ENCODE measurements at regions not wholly inside any gene's neighbourhood (a gene's known extent, or its start where the extent isn't known, plus 50 kb on each side); places are given as distances from the start of the nearest gene placed in this dataset.

DNA sequence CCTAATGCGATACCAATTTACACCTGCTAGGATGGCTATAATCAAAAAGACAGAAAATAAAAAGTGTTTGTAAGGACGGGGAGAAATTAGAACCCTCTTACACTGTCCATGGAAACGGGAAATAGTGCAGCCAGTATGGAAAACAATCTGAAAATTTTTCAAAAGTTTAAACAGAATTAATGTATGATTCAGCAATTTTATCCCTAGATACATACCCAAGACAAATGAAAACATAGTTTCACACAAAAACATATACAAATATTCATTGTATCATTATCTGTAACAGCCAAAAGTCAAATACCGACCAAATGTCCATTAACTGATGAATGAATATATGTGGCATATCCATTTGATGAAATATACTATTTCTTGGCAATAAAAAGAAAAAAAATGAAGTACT is 313.5 kb upstream of the GYPC start:
- no peak for DNase-seq

DNA sequence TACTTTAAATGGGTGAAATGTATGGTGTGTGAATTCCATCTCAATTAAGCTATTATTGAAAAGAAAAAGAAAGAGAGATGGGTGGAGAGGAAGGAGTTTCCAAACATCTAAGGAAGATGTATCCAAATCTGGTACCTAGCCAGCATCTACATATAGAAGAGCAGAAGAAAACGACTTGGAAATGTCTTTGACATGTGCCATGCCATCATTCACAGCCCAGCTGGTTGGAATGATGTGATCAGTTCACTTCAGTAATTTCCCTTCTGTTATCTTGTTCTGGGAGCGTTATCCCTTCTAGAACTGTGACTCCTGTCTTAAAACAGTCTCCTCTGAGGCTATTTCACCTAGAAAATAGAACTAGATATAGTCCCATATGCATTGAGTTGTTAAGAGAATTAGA is 312.8 kb upstream of the GYPC start:
- DNase-seq: no peak

DNA sequence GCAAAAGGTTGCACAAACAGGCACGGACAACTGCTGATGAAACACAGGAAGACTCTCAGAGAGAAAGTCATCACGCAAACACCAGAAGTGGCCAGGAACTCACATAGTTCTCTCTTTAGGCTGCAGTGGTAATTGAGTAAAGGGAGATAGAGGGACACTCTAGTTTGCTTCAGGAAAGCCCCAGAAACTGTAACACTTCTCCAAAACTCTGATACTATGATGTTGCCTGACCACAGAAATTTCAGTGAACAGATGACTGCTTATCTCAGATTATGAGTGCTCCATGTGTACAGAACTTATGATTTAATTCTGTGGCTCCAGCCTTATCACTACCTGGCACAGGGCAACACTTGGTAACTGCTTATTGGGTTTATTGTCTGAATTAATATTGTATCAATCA is 311.5 kb upstream of the GYPC start:
- no peak for DNase-seq

DNA sequence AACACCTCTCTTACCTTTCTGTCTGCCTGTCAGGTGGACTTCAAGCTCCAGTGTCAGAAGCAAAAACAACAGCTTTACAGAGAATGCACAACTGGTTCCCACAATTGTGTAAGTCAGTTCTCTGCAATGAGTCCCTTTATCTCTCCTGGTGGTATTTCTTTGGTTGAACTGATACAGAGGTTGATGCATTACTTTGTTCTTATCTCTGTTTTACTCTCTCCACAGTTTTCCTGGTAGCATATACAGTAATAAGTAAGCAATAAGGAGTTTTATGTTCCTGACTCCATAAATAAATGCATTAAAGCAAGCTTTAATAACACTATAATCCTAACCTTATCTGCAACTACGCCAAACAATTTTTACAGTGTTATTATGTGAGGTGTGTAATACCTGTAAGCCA is 310.3 kb upstream of the GYPC start:
- no peak for DNase-seq

DNA sequence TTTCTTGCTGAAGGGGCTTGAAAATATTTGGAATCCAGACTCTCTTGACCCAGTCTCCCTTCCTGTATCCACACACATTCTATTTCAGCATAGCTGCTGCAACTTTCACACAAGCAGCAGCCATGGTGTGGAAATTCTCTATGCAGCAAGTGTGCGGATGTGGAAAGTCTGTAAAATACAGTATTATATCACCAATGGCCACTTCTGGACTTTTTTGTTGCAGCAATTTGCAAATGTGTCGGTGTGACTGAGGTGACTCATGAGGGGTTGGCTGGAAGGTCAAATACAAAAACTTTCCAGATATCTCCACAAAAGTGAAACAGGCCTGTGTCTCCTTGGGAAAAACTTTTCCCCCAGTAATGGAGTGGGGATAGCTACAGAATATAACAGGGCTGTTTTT is 299.3 kb upstream of the GYPC start:
- no peak for DNase-seq

DNA sequence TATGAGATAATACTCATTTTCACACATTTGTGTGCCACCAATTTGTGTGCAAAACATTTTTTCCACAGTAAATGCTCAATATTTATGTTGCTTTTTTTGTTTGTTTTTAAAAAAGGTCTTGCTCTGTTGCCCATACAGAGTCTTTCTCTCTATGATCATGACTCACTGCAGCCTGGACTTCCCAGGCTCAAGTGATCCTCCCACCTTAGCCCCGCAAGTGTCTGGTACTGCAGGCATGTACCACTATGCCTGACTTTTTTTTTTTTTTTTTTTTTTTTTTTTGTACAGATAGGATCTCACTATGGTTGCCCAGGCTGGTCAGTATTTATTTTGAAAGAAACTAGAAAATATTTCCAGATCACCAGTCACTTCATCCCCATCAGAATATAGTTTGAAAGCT is 297.8 kb upstream of the GYPC start:
- no peak for DNase-seq

DNA sequence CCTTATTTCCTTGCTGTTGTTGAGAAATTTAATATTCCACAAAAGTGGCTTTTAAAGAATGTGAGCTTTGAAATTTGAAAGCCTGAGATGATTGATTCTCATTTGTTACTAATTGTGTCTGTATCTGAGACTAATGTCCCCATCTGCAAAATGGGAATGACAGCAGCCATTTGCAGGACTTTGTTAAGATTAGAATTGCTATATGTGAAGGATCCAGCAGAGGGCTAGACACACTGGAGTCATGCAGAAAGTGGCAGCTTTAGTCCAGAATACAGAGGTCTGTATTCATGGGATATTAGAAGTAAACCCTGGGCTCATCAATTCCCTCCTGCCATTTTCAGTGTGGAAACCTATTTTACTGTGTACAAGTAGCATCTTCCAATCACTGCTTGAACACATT is 296.5 kb upstream of the GYPC start:
- no peak for DNase-seq

DNA sequence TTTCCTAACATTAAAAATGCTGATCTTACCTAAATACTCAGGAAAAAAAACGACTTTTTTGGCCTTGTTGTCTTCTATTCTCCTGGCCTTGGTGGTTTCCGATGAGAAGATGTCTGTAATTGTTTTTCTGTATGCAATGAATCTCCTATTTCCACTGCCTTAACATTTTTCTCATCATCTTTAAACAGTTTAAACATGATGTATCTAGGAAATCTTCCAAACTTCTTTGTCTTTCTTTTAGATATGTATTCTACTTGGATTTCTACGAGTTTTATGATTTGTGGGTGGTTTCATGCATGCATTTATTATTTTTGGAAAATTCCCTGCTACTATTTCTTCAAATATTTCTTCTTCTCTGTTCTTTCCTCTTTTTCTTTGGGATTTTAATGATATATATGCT is 288.6 kb upstream of the GYPC start:
- no peak for DNase-seq

DNA sequence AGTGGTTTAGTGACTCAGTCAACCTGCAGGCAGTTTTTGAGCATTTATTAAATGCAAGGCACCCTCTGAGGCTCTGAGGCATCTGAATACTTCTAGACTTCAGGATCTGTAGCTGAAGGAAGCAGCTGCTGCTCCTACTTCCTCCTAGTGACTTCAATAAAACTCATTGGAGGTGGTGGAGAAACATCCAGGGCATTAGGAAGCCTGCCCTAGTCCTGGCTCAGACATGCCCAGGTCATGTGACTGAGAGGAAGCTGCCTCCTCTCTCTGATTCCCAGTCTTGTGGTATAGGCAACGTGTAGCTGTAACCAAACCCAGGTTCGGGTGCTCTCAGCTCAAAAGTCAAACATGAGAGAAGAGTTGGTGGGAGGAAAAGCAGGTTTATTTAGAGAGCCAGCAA is 287.2 kb upstream of the GYPC start:
- DNase-seq: no peak

DNA sequence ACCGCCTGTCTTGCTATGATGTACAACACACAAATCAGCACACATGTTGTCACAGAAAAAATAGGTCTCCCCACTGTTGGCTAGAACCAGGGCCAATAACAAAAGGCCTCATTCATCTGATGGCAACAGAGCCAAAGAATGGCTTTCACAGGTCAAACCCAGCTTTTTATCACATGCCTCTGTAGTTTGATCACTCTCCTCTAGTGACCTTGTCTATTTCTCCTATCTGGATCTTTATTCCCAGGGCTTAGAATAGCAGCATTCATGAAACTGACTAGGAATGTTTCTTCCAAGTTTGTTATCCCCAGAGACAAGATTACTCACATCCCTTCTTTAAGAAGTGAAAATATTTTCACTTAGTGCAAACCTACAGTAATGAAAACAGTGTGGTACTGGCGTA is 285.8 kb upstream of the GYPC start:
- peak; percentile 28 for DNase-seq

DNA sequence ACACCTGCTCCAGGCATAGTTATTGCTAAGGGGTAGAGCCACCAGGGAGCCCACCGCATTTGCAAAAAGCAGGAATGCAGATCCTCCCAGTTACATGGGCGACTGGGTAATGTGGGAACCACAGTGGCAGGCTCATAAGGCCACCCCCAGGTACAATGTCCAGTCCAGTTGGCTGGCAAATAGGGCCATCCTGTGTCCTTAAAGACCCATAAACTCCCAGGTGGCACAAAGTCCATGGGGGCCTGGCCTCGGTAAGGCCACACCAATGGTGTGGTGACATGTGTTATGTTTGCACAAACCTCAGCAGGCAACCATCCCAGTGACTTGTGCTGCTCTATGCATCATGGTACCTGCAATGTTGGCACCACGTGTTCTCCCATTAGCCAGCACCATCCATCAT is 283.6 kb upstream of the GYPC start:
- DNase-seq: no peak

DNA sequence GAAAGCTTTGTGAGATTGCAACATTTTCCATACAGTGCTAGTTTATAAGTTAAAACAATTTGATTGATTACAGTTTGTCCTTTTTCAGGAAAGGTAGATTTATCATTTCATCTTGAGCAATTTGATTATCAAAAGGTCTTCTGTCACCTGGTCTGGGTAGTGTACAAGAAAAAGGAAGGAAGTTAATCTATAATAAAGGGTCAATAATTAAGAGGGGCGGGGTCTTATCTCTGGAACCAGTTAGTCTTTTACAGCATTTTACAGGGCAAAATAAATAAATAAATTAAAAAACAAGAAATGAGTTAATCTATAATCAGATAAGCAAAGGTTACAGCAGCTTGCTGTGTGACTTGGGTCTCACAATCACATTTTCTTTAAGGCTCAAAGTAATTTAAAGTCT is 277.8 kb upstream of the GYPC start:
- no peak for DNase-seq

DNA sequence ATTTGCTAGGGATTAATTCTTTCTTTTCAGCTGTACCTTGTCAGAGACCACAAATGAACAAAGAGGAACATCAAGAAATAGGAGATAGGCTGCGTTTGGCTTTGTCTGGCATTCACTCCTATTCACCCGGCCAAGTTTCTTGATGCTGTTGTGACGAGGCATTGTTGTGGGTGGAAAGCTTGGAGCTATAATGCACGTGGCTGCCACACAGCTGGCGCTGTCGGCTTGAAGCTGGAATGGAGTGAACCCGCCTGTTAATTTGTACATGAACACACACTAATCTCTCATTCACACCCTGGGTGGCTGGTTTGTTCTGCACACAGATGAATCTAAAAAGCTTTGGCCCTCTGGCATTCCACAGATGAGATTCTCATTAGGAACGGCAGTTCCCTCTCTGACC is 274.9 kb upstream of the GYPC start:
- DNase-seq: no peak

DNA sequence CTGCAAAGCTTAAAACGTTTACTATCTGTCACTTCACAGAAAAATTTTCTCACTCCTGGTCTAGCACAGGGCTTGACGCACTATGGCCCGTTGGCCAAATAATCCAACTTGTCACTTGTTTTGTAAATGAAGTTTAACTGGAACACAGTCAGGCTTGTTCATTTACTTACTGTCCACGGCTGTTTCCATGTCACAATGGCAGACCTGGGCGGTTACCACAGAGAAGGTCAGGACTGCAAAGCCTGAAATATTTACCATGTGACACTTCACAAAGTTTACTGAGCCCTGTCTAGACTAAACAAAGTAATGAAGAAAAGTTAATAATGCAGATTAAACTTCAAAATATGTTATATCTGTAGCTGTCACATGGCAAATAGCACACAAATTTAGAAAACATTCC is 273.0 kb upstream of the GYPC start:
- DNase-seq: no peak

DNA sequence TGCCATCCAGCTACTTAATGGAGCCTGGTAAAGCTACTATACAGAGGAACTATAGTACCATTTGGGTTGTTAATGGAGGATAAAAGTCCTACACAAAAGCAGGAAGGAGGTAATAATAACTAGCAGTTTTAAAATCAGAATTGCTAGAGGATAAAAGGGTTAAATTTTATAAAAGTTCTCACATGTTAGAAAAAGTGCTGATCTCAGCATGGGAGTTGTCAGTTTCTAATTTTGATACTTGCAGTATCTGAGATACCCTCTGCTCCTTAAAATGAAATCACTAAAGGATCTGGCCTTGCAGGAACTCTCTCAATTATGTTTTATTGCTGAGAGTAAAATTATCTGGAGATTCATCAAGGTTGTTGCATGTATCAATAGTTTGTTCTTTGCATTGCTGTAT is 272.2 kb upstream of the GYPC start:
- DNase-seq: no peak

DNA sequence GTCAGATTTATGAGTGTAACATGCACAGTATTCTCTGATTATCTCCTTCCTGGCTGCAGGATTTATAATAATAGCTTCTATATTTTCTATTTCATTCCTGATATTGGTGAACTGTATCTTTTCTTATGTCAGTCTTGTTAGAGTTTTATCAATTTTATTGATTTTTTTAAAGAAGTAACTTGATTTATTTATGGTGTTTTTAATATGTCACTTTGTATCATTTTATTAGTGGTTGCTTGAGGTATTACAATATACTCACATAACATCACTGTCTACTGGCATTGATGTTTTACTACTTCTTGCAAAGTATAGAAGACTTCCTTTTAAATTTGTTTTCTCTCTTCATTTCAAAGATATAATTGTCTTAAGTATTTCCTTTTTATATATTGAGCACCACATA is 270.5 kb upstream of the GYPC start:
- DNase-seq: no peak

DNA sequence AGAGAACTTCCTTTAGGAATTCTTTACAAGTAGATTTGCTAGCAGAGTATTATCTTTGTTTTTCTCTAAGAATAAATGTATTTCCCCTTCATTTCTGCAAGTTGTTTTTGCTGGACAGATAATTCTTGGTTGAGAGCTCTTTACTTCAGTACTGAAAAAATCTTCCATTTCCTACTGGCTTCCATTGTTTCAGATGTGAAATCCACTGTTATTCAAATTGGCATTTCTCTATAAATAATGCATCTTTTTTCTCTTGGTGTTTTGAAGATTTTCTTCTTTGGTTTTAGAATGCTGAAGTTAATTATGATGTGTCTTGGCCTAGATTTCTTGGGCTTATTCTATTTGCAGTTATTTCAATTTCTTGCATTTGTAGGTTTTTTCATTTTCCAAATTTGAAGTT is 270.0 kb upstream of the GYPC start:
- no peak for DNase-seq

DNA sequence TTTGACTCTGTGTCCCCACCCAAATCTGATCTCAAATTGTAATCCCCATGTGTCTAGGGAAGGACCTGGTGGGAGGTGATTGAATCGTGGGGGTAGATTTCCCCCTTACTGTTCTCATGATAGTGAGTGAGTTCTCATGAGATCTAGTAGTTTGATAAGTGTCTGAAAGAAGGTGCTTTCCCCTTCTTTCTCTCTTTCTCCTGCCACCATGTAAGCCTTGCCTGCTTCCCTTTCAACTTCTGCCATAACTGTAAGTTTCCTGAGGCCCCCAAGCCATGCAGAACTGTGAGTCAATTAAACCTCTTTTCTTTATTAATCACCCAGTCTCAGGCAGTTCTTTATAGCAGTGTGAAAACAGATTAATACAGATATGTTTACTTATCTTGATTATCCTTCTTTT is 266.5 kb upstream of the GYPC start:
- no peak for DNase-seq

DNA sequence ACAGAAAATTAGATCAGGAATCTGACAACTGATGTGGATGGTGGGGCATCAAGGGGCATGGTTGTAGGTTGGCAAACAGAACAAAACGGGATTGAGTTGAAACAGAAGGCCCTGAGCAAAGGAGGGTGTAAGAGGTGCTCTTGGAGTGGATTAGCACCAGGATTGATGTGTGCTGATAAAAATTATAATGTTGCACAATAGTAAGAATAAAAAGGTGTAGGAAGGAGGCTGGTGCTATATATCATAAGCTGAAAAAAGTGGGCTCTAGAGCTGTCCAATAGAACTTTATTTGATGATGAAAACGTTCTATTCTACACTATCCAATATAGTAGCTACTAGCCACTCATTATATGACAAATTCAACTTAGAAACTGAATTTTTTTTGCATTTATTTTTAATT is 263.1 kb upstream of the GYPC start:
- no peak for DNase-seq

DNA sequence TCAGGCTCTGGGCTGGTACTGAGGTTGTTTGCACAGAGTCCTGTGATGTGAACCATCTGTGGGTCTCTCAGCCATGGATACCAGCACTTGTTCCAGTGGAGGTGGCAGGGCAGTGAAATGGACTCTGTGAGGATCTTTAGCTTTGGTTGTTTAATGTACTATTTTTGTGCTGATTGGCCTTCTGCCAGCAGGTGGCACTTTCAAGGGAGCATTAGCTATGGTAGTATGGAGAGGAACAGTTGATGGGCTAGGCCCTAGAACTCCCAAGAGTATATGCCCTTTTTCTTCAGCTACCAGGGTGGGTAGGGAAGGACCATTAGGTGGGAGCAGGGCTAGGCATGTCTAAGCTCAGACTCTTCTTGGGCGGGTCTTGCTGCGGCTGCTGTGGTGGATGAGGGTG is 257.0 kb upstream of the GYPC start:
- DNase-seq: no peak

DNA sequence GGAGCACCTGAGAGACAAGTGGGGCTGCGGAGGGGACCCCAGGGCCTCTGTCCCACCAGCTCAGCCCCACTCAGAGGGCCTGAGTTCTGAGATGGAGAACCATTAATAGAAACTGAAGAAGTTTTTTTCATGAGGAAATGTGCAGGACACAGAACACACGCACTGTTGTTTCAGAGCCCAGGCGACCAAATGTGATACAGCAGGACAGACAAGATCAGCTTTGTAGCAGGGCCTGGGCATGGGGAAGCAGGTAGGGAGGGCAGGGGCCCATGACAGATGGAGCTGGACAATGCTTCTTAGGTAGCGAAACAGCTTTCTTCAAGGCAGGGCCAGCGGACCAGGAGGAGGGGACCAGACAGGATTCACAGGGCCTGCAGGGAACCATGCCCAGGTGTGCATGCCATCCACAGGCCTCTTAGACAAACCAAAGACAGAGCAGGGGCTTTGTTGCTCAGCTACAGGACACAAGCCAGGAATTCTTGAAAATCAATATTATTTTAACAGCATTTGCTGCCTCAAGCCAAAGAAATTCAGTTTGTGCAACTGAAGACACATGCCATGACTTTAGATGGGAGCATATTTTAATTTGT is 252.8 kb upstream of the GYPC start:
- no peak for DNase-seq

DNA sequence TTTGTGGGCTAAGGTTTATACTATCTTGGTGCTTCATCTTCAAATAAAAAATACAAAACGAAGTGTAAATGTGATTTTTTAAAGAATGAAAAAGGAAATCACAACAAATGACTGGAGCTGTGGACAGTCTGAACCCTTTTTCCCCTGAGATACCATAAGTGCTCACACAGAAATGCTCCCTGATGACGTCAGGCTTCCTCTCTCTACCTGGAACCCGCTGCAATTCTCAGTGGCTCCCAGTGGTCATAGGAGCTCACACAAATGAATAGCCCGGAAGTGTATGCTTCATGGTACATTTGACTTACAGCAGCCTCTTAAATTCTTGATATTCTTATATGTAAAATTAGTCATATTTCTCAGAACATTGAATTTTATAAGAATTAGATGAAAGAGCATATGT is 249.7 kb upstream of the GYPC start:
- no peak for DNase-seq

DNA sequence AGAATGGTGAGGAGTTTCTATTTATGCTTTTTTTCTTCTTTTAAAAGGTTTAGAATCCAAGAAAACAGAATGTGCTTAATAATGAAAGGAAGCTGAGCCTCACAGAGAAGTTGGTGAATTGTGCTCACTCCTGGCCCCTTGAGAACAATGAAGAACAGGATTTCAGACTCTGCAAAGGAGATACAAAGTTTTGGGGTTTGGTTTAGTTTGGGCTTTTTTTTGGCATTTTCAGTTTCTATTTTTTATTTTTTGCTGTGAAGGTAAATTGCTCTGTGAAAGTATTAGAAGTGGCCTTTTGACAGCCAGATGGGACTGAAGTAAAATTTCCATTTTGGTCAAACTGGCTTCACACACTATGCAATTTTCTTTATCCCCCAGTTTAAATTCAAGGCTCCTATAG is 247.3 kb upstream of the GYPC start:
- DNase-seq: no peak

DNA sequence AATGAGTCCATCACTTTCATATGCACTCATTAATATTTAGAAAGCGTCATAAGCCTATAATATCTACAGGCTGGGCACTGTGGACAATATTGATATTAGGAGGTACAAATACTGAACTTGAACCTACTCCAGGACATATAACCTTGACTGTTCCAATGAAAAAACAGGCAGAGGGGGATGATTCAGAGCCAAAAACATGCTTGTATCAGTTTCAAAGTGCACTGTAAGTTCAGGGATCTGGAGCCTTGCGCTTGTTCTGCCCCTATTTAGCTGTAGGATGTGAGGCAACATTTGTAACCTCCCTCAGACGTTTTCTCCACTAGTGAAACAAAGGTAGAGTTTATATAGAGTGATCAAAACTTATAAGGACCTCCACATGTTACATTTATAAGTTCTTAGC is 246.1 kb upstream of the GYPC start:
- no peak for DNase-seq

DNA sequence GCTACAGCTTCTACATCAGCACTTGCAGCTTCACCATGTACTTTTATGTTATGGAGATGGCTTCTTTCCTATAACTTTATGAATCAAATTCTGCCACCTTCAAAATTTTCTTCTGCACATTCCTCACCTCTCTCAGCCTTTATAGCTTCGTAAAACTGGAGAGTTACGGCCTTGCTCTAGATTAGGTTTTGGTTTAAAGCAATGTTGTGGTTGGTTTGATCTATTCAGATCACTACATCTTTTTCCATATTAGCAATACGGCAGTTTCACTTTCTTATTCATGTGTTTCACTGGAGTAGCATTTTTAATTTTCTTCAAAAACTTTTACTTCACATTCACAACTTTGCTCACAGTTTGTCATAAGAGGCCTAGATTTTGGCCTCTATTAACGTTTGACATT is 242.9 kb upstream of the GYPC start:
- no peak for DNase-seq

DNA sequence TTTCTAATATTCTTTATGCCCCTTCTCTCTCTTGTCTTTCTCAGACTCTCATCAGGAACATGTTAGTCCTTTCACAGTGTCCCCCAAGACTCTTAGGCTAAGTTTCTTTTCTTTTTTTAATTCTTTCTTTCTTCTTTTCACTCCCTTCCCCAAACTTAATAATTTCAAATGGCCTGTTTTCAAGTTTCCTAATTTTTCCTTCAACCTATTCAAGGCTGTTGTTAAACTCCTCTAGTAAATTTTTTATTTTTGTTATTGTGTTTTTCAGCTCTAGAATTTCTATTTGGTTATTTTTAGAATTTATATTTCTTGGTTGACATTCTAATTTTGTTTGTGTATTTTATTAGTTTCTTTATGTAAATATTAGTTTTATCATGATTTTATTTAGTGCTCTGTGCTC is 236.6 kb upstream of the GYPC start:
- no peak for DNase-seq
